RWPE1 (cell line): ENCODE measurements at regions not wholly inside any gene's neighbourhood (a gene's known extent, or its start where the extent isn't known, plus 50 kb on each side); places are given as distances from the start of the nearest gene placed in this dataset.
A peak's percentile ranks its signal among the peaks of the same experiment; 100 is the strongest.

Source experiments
- CTCF ChIA-PET: fragments of 350-600 bp; sonication (Branson Sonifier 250); formaldehyde crosslinking; extraction: SDS; loops from one replicate; lab custom pipeline; 2021; lab: Yijun Ruan, JAX
- POLR2A ChIA-PET: fragments of 400-600 bp; formaldehyde crosslinking; extraction: SDS; loops from one replicate; lab custom pipeline; 2020; ENCODE audit warnings: antibody characterized with exemption; ENCODE audit not compliant: low non-redundant PET; lab: Yijun Ruan, JAX
- DNase-seq: peaks from one replicate; pipeline ENCODE4 v3.0.0; 2012; ENCODE audit warnings: low spot score
- H3K27ac ChIP-seq: fragments of 450-650 bp; 2 replicates; pipeline ENCODE4 v1.5.1; 2017
- CTCF ChIP-seq: fragments of 450-650 bp; conservative IDR thresholded peaks from 2 replicates; pipeline ENCODE4 v1.5.1; 2017; ENCODE audit warnings: low read depth, mild to moderate bottlenecking

DNA sequence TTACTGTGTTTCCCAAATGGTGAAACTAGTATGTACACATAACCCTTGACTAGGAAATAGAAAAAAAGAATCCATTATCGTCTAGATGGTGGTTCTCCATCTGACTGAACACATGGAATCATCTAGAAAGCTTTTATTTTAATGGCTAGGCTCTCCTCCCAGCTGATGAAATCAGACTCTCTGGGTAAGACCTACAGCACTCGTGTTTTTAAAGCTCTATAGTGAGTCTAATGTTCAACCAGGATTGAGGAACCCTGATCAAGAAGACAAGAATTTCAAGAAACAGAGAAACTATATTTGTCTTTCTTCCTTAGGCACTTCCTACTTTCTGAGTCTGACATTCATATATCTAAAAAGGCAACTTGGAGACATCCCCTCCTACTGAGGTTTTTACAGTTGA lies 118.8 kb downstream of the TMCO5A start:
- no peak for TF ChIP-seq CTCF
- ChIA-PET CTCF (interaction anchor here (0.6 kb wide), 1 partner anchor 308 kb away, joined by 3 read pairs; no protein-coding TSS in a partner anchor), POLR2A (interaction anchor here (0.6 kb wide), 1 partner anchor 35 kb away, joined by 4 read pairs; no protein-coding TSS in a partner anchor)
- DNase-seq: no peak
- no peak overlapping the region for H3K27ac ChIP-seq

- ChIA-PET POLR2A (interaction anchor here (0.6 kb wide), 1 partner anchor 34 kb away, joined by 4 read pairs; no protein-coding TSS in a partner anchor), CTCF (interaction anchor here (0.6 kb wide), 1 partner anchor 307 kb away, joined by 3 read pairs; no protein-coding TSS in a partner anchor)
- no peak for TF ChIP-seq CTCF
- no peak for DNase-seq
- H3K27ac ChIP-seq: no peak overlapping the region
These were observed 119.3 kb downstream of the TMCO5A start for GRCh38 chr15:38053776-38054175.

- DNase-seq: peak; percentile 25
- POLR2A ChIA-PET: no interaction called here
- no peak for TF ChIP-seq CTCF
- H3K27ac ChIP-seq: no peak overlapping the region
- CTCF ChIA-PET: interaction anchor here (0.6 kb wide), 1 partner anchor 458 kb away, joined by 4 read pairs; no protein-coding TSS in a partner anchor
These were observed 120.0 kb downstream of the TMCO5A start for GRCh38 chr15:38054488-38054887.

DNA sequence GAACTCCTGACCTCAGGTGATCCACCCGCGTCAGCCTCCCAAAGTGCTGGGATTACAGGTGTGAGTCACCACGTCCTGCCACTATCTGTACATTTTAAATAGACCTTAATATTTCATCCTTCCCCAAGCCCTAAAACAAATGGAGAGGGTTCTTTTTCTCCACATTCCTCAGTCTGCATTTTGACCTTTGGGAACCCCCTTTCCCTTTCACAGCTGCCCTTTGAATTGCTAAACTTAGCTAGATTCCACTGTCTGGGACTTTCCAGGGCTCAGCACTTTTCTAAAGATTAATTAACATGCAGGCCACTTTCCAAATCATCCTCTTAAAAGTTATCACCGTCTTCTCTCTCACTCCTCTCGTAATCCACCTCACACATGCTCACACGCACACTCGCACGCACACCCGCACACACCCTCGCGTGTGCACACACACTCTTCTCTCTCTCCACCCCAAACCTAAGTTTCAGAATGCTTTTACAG lies 124.2 kb downstream of the TMCO5A start:
- ChIA-PET CTCF (interaction anchor here (0.6 kb wide), 1 partner anchor 55 kb away, joined by 3 read pairs; no protein-coding TSS in a partner anchor), POLR2A (no interaction called here)
- no peak for DNase-seq
- no peak overlapping the region for H3K27ac ChIP-seq
- TF ChIP-seq CTCF: no peak

DNA sequence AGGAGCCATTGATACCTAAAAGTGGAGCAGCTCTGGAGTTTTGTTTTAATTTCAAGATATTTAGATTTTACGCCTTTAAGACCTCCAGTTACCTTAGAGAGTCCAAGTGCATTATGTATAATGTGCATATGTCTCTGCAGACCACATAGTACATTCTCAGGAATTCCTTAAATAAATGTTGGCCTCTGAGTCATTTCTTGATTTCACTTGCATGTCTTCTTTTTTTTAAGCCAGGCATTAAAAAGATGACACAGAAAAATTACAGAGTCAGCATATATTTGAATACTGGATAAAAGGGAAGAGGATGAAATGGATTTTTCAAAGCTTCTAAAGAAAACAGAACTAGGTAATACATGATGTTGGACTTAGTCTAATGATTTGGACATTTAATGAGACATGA lies 125.2 kb downstream of the TMCO5A start:
- no peak overlapping the region for H3K27ac ChIP-seq
- DNase-seq: no peak
- TF ChIP-seq CTCF: no peak
- POLR2A ChIA-PET: no interaction called here
- CTCF ChIA-PET: no interaction called here

DNA sequence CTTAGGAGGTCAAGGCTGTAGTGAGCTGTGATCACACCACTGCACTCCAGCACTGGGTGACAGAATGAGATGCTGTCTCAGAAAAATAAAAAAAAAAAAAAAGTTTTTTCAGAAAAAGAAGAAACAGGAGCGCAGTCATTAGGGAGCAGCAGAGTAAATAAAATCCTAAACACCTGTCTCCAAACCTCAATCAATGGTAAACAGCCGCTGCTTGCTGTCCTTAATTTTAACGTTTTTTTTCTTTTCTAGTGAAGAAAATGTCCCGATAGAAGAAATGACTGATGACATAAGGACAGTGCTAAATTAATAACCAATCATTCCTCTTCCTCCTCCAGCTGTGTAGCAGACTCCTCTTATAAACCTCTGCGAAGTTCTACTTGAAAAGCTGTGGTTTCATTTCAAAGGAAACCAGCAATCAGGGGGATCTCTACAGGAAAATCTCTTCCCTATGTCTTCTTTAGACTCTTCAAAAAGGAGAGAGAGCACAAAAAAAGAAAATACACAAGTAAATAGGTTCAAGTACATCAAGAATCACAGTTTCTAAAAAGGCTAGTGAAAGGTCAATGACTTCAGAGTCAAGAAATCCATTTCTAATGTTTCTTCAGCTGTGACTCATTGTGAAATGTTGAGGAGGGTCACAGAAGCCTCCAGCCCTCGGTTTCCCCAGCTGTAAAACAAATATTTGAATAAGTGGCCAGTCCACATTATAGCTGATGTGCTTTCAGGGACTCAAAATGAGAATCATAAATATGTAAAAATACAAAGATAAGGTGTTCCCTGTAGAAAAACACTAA lies 127.6 kb downstream of the TMCO5A start:
- DNase-seq: no peak
- H3K27ac ChIP-seq: no peak overlapping the region
- ChIA-PET CTCF (interaction anchor here (1.3 kb wide), 1 partner anchor 11 kb away, joined by 3 read pairs; no protein-coding TSS in a partner anchor), POLR2A (no interaction called here)
- no peak for TF ChIP-seq CTCF
